ENCODE measurements at regions not wholly inside any gene's neighbourhood (a gene's known extent, or its start where the extent isn't known, plus 50 kb on each side); places are given as distances from the start of the nearest gene placed in this dataset.

- no peak for ATAC-seq
- ChIA-PET CTCF (ENCODE audit: low intra/inter-chr PET ratio) (no interaction called here), POLR2A (no interaction called here)
- H3K9me1 ChIP-seq (ENCODE audit: control insufficient read depth, insufficient read depth, low read length), result no peaks in the 10 kb centered on the region
- no peaks in the 10 kb centered on the region for H3K9me3 ChIP-seq (replicated peaks; ENCODE audit: control insufficient read depth, insufficient read depth, low read depth, low read length)
- H3K4me1 ChIP-seq (replicated peaks in 1 of 2; ENCODE audit: control insufficient read depth in 2 of 2, insufficient read depth in 2 of 2, low read length in 2 of 2), result no peaks in the 10 kb centered on the region
- intact Hi-C loops (cut with micrococcal nuclease), result no loop called here
- no peak for FAIRE-seq
- no peaks in the 10 kb centered on the region for H3K36me3 ChIP-seq (ENCODE audit: control insufficient read depth, insufficient read depth, low read length)
- H3K27me3 ChIP-seq (ENCODE audit: control insufficient read depth in 2 of 2, insufficient read depth in 2 of 2, low read length in 2 of 2), result no peaks in the 10 kb centered on the region
- H3K79me2 ChIP-seq (ENCODE audit: control insufficient read depth, insufficient read depth, low read length), result no peaks in the 10 kb centered on the region
- no peak overlapping the region for H3K4me2 ChIP-seq (ENCODE audit: insufficient read depth, low read length)
- H3K4me3 ChIP-seq, result no peak overlapping the region
- no peaks in the 10 kb centered on the region for H4K20me1 ChIP-seq (replicated peaks; ENCODE audit: control insufficient read depth, insufficient read depth, low read length)
- BruUV-seq (replicated peaks), result no TSS peak
- in situ Hi-C loops (cut with MboI), result no loop called here
- WGBS (ENCODE audit: insufficient coverage, low coverage, missing lambda C conversion rate), result no CpG with 5 or more reads among the region's 3 CpGs
- no peak overlapping the region for H3K9ac ChIP-seq (ENCODE audit: insufficient read depth in 1 of 2, low read depth in 2 of 2, low read length in 2 of 2)
- no peak overlapping the region for H2AFZ ChIP-seq (ENCODE audit: low read depth, low read length)
- no peak for DNase-seq (ENCODE audit: extremely low read depth in 1 of 4, low spot score in 3 of 4)
- H3K27ac ChIP-seq (ENCODE audit: extremely low read depth, low read depth, low read length), result no peak overlapping the region
- TF ChIP-seq ZNF699 (CRISPR knock-in tag; IDR thresholded peaks at IDR 0.05; ENCODE audit: insufficient replicate concordance), result no peak
- no peak for TF ChIP-seq GMEB1 (CRISPR knock-in tag; IDR thresholded peaks at IDR 0.05)
- no peak for TF ChIP-seq MNT (conservative IDR thresholded peaks at IDR 0.05)
- no peak for TF ChIP-seq IRF2 (CRISPR knock-in tag; IDR thresholded peaks at IDR 0.05)
- TF ChIP-seq ZNF280B (CRISPR knock-in tag; IDR thresholded peaks at IDR 0.05), result no peak
- no peak for TF ChIP-seq ZNF395 (CRISPR knock-in tag; IDR thresholded peaks at IDR 0.05)
- TF ChIP-seq ZNF280A (IDR thresholded peaks at IDR 0.05; ENCODE audit: low read depth, partially characterized antibody), result no peak
- TF ChIP-seq TSC22D4 (tag; IDR thresholded peaks at IDR 0.05), result no peak
- TF ChIP-seq ZNF41 (CRISPR knock-in tag; conservative IDR thresholded peaks at IDR 0.05), result no peak
- no peak for TF ChIP-seq ZNF277 (CRISPR knock-in tag; IDR thresholded peaks at IDR 0.05; ENCODE audit: borderline replicate concordance)
- no peak for TF ChIP-seq DDX20 (tag; IDR thresholded peaks at IDR 0.05; ENCODE audit: low read depth)
Observed at GRCh38 chr9:31556667-31557463, 827.6 kb upstream of the ACO1 start.

Data from K562 (cell line).